Esophagus mucosa (tissue), 1 donor: ENCODE measurements at regions not wholly inside any gene's neighbourhood (a gene's known extent, or its start where the extent isn't known, plus 50 kb on each side); places are given as distances from the start of the nearest gene placed in this dataset.
"Not testable (repeated sequence)": the region's sequence is repeated elsewhere in the genome, so short reads cannot be mapped to it uniquely, and the experiment has no call there.

ENCODE experiments used
- ATAC-seq: fragments of 200-7000 bp; cut with Tn5 transposase; one replicate; pipeline ENCODE4 v1.9.1; 2020
- donor health status: DM: yes; HTN: yes; CAD: no.

DNA sequence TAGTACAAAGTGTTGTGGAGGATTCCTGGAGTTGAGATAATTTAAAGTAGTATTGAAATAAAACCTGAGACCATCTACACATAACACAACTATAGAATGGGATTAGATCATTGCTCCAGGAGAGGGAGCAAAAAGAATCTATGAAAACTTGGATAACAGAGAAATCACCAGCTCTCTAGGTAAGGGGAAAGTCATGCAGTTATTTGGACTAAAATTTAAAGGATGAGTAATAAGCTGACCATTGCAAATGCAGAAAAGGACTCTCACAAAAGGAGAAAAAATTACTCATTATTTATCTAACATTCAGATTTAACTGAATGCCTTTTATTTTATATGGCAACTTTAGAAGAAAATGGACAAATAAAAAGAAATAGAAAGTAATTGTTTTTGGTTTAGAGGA, 1399.8 kb upstream of the ACVR2A start:
- no peak for ATAC-seq

DNA sequence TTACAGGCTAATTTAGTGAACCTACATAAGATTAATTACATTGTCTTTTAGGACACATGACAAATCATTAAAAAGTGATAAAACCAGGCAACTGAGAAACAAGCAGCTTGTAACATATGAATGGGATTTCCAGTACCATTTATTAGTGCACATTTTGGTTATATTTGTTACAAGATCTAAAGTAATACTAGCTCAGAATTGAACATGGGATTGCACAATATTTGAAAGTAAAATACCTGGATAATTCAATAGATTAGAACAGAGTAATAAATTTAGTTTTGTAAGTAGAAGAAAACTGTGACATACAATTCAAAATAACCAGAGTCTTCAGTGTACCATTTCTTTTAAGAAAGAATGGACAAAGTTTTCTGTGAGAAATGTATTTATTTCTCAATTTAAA, 1400.7 kb upstream of the ACVR2A start:
- no peak for ATAC-seq

DNA sequence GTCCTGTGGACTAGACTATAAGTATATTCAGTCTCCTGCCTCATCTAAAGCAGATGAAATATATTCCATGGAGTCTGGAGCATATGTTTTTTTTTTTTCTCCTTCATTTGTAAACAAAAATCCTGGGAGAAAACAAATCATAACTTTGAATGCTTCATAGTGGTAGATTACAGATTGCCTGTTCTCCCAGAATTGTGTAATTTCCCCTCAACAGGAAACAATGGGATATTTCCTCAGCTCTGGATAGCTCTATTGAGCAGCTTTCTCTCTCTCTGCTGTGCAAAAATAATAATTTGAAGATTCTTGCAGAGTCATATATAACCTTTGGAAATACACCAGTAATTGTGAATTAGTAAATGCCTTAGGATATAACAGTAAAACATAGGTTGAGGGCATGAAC, 1406.6 kb upstream of the ACVR2A start:
- ATAC-seq, result no peak

DNA sequence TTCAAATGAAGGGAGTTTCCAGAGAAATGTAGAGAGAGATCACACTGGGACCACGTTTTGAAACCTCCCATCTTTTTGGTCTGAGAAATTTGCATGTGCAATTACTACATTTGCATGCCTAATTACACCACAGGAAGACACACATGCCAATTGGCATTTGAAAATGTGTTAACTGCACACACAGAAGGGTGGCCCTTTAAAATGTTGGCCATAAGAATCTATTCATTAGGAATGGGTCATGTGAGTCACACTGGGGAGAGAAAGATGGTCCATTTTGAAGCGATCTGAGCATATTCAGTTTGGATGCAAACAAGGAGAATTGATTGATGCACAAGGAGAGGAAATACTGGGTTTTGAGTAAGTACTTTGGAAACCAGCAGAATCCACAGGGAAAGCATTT, 1407.1 kb upstream of the ACVR2A start:
- ATAC-seq, result no peak

DNA sequence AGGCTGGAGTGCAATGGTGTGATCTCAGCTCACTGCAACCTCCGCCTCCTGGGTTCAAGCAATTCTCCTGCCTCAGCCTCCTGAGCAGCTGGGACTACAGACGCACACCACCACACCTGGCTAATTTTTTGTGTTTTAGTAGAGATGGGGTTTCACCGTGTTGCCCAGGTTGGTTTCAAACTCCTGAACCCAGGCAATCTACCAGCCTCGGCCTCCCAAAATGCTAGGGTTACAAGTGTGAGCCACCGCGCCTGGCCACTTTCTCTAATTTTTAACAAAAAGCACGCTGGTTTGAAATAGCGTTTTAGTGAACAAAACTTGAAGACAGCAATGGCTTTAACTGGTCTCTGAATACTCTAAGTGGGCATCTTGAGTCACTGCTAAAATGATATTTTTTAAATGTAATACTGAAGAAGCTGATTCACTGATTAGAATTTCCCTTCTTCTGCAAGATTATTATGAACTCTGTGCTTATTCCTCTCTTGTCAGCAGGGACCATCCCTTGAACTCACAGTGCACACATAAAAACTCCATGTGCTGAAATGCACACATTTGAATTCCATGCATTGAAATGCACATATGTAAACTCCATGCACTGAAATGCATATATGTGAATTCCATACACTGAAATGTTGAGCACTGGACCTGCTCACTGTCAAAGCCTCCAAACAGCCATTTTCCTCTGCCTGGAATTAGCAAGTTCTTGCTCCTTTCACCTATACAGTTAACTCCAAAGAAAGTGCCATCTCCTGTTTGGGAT, 1411.5 kb upstream of the ACVR2A start:
- ATAC-seq, result no peak

DNA sequence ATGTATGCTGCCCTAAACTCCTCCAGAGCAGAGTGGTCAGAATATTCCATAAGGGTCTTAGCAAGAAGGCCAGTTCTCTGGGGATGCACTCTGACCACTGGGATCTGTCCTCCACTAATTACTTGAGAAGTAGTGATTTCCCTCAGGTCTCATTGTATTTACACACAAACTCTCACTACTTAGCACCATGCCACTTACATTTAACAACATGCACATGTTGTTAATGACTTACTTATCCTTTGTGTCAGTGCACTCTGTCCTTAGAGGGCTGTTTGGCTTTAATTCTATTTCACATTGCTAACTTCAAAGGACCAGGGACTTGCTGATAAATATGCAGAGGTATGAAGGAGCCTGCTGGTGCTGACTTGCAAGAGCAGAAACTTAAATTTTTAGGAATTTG, 1415.5 kb upstream of the ACVR2A start:
- no peak for ATAC-seq

DNA sequence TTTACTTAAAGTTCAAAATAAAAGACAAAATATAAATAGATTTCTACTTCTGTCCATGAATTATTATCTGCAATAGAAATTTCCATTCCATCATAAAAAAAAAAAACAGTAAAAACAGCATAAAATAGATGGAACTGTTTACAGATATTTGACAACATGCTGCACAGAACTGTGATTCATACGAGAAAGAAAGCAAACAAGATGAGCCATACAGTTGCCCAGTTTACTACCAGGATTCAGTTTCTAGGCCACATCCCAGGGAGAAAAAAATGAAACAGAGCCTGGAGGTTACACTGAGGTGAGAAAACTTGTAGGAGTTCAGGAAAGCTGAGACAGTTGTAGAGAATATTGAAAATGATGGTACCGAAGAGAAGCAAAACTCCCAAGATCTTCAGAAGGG, 1426.9 kb upstream of the ACVR2A start:
- ATAC-seq, result no peak

DNA sequence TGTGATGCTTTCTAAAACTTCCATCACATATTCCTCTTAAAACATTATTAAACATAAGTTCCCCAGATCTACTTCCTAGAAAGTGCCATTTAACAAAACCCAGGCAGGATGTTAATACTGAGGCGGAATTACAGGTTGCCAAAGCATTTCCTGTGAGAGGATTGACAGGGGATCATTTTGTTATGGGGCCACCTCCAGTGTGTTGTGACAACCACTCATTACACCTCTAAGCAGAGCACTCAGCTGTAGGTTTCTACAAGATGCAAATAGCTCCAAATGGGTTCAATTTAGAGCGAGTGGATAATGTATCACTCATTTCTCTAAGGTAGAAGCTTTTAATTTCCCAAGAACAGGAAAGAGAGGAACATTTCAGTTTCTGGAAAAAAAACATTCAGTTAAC, 1429.5 kb upstream of the ACVR2A start:
- ATAC-seq, result no peak

DNA sequence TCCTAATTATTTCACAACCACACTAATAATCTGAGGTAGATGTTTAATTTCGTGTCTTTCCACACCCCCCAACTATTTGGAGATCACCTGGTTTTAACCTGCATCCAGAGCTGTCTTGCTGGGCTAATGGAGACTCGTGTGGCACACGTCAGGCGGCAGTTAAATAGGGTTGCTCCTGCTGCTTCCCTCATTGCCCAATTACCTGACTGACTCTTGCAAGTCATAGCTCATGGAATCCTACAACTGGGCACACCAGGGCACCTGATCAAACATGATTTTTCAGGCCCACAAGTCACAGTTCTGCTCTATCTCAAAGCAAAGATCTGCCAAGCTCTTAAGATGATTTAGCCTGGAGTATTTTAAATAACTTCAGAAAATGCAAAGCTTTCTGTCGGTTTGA, 1430.4 kb upstream of the ACVR2A start:
- no peak for ATAC-seq

DNA sequence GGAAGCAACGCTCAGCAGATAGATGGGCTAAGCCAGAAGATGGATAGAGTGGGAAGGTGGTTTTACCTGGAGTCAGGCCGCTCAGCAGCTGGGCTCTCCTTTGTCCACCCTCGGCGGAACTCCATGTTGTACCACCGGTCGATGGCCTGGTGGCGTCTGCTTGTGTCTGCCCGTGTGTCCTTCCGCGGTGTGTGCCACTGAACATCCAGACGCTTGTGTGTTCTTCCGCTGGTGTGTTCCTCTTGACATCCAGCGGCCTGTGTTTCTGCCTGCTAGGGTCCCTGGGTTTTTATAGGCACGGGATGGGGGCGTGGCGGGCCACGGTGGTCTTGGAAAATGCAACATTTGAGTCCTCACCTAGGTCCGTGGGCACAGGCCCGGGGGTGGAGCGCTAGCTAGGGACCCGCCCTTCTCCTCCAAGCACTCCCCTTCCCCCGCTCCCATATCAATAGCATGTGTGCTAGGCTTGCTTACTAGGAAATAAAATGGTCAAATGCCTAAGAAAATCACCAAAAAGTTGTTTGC, 1431.7 kb upstream of the ACVR2A start:
- ATAC-seq, result no peak

DNA sequence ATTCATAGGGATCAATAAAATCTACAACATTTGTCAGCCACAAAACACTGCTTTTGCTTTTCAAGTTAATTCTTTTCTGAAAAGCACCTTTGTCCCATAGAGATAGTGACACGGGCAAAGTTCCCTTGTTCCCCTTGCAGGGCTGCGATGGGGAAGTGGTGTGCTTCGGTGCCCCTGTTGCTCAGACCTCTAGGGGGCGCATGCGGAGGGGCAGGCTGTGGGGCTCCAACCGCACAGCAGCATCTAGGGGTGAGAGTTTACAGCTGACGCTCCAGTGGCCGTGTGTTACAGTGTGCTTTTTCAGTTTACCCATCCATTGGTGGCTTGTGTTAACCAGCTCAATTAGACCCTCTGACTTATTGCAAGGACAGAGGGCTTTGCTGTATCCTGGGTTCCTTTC, 1432.2 kb upstream of the ACVR2A start:
- ATAC-seq, result no peak

DNA sequence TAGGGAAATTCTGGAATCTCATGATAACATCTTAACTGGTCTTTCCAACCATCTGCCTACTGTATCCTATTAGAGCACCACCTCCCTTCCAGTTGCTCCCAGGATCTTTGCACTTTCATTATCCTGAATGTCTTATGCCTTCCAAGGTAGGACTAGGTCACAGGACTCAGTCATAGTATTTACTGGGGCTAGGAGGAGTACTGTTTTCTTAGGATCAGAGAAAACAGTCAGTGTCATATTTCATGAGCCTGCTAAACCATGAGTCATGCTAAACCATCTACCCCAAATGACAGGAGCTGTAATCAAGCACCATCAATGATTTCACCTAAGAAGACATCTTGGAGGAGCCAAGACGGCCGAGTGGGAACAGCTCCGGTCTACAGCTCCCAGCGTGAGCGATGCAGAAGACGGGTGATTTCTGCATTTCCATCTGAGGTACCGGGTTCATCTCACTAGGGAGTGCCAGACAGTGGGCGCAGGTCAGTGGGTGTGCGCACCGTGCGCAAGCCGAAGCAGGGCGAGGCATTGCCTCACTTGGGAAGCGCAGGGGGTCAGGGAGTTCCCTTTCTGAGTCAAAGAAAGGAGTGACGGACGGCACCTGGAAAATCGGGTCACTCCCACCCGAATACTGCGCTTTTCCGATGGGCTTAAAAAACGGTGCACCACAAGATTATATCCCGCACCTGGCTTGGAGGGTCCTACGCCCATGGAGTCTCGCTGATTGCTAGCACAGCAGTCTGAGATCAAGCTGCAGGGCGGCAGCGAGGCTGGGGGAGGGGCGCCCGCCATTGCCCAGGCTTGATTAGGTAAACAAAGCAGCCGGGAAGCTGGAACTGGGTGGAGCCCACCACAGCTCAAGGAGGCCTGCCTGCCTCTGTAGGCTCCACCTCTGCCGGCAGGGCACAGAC, 1439.2 kb upstream of the ACVR2A start:
- ATAC-seq, result not testable (repeated sequence)

DNA sequence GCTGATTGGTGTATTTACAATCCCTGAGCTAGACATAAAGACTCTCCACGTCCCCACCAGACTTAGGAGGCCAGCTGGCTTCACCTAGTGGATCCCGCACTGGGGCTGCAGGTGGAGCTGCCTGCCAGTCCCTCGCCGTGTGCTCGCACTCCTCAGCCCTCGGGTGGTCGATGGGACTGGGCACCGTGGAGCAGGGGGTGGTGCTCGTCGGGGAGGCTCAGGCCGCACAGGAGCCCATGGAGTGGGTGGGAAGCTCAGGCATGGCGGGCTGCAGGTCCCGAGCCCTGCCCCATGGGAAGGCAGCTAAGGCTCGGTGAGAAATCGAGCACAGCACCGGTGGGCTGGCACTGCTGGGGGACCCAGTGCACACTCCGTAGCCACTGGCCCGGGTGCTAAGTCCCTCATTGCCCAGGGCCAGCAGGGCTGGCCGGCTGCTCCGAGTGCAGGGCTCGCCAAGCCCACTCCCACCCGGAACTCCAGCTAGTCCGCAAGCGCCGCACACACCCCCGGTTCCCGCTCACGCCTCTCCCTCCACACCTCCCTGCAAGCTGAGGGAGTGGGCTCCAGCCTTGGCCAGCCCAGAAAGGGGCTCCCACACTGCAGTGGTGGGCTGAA, 1441.2 kb upstream of the ACVR2A start:
- not testable (repeated sequence) for ATAC-seq

DNA sequence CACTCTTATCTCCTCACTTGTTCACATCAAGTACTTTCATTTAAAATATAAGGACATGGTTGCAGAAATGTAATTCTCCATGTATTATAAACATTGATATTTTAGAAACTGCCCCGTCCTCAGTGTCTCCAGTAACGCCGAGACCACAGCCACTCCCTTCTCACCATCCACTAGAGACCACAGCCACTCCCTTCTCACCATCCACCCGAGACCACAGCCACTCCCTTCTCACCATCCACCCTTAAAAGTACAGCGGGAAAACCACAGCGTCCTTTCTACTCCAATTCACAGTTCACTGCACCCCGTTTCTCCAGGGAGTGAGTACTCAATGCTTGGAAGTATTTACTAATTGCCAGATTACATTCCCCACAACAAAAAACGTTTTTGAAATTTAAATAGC, 1452.2 kb upstream of the ACVR2A start:
- ATAC-seq, result no peak

DNA sequence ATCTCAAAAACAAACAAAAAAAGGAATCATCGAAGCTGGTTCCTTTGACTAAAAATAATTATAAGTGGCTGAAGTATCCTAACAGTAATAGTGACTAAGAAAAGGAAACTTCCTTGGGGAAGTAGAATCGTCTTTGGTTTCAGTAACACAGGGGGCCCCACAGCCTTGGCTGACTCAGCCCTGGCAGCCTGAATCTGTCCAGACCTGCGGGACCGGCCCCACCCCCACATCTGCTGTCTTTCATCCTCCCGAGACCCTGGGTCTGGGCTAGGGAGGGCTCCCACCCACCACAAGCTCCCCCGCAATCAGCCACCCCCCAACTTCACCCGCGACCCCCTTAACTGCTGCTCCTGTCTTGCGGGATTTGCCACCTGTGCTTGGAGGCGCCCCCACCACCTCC, 1452.6 kb upstream of the ACVR2A start:
- ATAC-seq, result no peak

DNA sequence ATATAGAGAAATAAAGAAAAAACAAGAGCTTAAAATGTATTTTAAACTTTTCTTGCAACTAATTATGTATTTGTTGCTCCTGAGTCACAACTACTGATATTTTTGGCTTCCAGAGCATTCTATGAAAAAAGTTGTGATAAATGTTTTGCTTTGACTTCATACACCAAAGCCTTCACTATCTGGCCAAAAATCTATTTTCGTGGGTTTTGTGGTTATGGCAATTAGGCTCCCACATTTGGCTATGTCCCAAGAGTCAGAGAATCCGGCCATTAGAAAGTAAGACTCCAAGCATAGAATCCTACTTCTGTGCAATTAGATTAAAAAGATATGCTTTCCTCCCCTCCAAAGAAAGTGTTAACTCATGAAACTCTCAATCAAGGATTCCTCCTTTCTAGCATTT, 1456.1 kb upstream of the ACVR2A start:
- ATAC-seq, result no peak

DNA sequence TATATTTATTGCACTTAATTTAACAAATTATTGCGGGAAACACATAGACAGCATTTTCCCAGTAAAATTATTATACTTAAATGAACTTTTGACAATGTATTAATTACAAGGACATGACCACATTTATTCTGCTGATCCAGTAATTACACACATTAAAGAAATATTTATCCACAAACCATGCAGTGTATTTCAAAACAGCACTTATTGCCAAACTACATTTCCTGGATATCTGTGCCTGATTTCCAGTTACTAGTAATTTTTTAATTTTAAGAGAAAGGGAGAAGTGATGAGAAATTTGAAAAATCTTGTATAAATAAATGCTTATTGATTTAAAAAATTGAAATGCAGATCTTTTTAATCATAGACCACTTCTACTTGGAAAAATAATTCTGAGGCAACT, 1458.7 kb upstream of the ACVR2A start:
- no peak for ATAC-seq

DNA sequence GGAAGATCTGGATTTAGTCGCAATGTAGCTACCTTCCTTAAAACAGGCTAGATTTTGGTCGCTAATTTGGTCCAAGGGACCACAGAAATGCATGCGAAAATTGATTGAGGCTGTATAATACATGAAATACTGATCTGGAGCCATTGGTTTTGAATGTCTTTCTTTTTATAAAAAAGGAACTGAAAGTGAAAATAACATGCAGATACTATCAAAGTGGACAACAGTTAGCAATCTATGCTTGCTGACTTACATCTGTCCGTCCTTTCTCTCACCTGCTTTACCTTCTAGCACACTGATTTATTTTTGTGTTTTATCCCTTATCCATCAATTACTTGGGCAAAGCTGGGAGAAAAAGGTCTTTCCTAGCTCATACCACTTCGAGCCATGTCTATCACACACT, 1459.8 kb upstream of the ACVR2A start:
- no peak for ATAC-seq

DNA sequence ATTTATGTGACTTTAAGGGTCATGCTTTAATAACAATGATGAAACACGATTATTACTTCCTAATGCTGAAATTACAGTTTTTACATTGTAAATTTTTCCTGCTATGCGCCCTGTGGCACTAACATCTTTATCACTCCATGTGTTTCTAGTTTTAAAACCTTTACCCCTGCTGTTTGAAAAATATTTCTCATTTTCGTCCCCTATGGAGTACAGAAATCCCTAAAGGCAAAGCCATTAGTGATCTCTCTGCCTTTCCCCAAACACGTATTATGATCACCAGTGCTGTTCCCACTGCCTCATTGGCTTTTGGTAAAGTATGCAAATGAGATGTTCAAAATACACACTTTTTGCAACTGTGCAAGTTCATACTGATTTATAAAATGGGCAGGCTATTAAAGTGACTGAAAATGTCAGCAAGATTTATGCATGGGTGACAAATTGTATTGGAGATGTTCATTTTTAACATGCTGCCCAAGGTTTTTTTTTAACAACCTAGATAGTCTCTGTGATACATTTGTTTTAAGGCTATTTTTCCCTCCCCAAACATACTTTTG, 1468.2 kb upstream of the ACVR2A start:
- no peak for ATAC-seq

DNA sequence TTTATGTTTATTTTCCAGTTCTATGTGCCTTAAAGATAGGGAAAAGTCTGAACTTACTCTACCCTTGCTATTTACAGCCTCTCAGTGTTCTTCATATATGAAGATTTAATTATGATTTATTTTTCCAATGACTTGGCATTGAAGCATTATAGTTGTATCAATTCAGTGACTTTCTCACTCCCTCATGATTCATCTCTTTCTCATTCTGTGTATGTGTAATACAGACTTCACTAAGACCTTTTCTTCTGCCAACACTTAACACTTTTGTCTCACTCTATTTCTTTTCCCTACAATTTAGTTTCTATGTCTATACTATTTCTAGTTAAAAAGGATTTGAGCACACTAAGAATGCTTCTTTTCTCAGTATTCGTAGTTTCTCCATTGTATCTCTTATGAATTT, 1470.3 kb upstream of the ACVR2A start:
- ATAC-seq, result no peak

DNA sequence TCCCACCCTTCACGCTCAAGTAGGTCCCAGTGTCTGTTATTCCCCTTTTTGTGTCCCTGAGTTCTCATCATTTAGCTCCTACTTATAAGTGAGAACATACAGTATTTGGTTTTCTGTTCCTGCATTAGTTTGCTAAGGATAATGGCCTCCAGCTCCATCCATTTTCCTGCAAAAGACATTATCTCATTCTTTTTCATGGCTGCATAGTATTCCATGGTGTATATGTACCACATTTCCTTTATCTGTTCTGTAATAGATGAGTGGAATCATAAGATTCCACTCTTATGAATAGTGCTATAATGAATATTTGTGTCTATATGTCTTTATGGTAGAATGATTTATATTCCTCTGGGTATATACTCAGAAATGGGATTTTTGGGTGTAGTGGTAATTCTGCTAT, 1473.5 kb upstream of the ACVR2A start:
- not testable (repeated sequence) for ATAC-seq

DNA sequence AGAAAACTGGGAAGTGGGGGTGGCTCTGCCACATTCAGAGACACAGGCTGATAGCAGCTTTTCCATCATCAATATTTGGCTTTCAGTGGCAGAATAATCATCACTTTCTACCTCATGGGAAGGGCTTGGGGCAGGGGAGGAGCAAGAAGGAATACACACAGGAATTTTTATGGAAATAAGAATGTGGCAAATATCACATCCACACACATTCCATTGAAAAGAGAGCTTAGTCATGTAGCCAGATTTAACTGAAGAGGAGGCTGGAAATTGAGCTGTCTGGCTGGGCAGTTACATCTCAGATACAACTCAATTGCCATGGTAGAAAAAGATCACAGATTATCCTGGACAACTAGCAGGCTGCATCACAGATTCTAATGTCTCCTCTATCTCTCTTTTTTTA, 1474.0 kb upstream of the ACVR2A start:
- ATAC-seq, result no peak

DNA sequence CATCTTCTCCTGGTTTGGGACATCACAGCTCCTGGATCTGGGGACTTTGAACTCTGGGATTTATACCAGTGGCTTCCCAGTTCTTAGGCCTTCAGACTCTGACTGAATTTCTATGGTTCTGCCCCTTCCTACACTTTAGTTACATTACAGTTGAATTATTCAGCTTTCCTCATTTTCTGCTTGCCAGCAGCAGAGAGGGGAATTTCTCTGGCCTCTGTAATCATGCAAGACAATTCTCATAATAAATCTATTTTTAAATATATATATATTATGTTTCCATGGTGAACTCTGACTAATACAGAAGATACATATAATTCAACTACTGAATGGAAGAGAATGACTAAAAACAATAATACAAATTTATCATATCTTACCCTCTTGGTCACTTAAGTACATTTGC, 1478.6 kb upstream of the ACVR2A start:
- no peak for ATAC-seq
